Left ventricle myocardium inferior (tissue), 1 donor: ENCODE measurements at regions not wholly inside any gene's neighbourhood (a gene's known extent, or its start where the extent isn't known, plus 50 kb on each side); places are given as distances from the start of the nearest gene placed in this dataset.

Experiments
- DNase-seq: peaks from one replicate; pipeline ENCODE4 v3.0.0-alpha.2; 2020
- H3K27ac ChIP-seq: fragments of 200-600 bp; replicated peaks from 2 replicates; pipeline ENCODE4 v1.8.0; 2021
- H3K27me3 ChIP-seq: fragments of 200-600 bp; 2 replicates; pipeline ENCODE4 v1.8.0; 2021; ENCODE audit warnings: low read depth
- H3K36me3 ChIP-seq: fragments of 200-600 bp; 2 replicates; pipeline ENCODE4 v1.8.0; 2021
- H3K4me1 ChIP-seq: fragments of 200-600 bp; 2 replicates; pipeline ENCODE4 v1.8.0; 2021
- H3K4me3 ChIP-seq: fragments of 200-600 bp; 2 replicates; pipeline ENCODE4 v1.8.0; 2021; ENCODE audit warnings: mild to moderate bottlenecking, moderate library complexity
- H3K9me3 ChIP-seq: fragments of 200-600 bp; replicated peaks from 2 replicates; pipeline ENCODE4 v1.8.0; 2021
- intact Hi-C: fragments of 100-400 bp; cut with micrococcal nuclease; formaldehyde crosslinking; loops from one replicate; pipeline ENCODE4 v1.11.0; 2022
- TF ChIP-seq, protein P1 (sequence below): fragments of 200-600 bp; IDR thresholded peaks from 2 replicates; pipeline ENCODE4 v1.8.0; 2021; ENCODE audit warnings: antibody characterized with exemption, mild to moderate bottlenecking, borderline replicate concordance
- donor health status: DM: no; HTN: yes; CAD: no; lungs with severe emphysema.

DNA sequence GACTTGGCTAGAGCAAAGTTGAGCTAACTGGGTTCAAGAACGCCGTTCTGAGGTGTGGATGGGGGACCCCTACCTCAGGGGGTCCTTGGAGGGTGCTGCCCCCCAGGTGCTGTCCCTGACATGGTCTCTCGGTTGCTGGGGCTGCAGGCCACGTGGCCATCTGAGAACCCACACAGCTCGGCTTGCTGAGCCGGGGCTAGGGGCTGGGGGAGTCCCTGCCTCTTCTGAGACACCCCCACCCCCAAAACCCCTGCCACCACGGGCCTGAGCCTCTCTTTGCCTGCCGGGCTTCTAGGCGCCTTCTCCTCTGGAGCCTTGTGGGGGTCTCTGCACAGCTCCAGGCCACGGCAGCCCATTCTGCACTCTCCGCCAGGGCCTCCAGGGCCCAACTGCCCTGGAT lies 52.0 kb upstream of the LAMA1 start:
- intact Hi-C loops = no loop called here
- Histone ChIP-seq H3K27ac (no peak overlapping the region), H3K27me3 (peaks cover 7% of the 10 kb centered on the region), H3K36me3 (no peaks in the 10 kb centered on the region), H3K9me3 (no peaks in the 10 kb centered on the region), H3K4me1 (no peaks in the 10 kb centered on the region), H3K4me3 (no peak overlapping the region)
- TF ChIP-seq, protein P1, sequence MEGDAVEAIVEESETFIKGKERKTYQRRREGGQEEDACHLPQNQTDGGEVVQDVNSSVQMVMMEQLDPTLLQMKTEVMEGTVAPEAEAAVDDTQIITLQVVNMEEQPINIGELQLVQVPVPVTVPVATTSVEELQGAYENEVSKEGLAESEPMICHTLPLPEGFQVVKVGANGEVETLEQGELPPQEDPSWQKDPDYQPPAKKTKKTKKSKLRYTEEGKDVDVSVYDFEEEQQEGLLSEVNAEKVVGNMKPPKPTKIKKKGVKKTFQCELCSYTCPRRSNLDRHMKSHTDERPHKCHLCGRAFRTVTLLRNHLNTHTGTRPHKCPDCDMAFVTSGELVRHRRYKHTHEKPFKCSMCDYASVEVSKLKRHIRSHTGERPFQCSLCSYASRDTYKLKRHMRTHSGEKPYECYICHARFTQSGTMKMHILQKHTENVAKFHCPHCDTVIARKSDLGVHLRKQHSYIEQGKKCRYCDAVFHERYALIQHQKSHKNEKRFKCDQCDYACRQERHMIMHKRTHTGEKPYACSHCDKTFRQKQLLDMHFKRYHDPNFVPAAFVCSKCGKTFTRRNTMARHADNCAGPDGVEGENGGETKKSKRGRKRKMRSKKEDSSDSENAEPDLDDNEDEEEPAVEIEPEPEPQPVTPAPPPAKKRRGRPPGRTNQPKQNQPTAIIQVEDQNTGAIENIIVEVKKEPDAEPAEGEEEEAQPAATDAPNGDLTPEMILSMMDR = no peak
- DNase-seq = no peak

DNA sequence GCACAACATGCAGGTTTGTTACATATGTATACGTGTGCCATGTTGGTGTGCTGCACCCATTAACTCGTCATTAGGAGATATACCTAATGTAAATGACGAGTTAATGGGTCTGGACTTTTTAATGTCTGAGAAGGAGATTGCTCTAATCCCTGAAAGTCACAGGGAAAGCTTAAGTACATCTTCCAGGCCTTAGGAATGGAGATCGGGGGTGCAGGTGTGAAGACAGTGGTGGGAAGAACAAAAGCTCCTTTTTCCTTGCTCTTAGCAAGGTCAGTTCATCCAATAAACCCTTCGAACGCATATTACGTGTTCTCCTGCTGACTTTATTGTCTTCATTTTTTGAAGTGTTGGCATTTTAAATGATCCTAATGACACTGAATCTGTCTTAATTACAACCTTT lies 50.8 kb upstream of the LAMA1 start:
- TF ChIP-seq, protein P1 = no peak
- no peak for DNase-seq
- no peak overlapping the region for H3K4me3 ChIP-seq
- H3K27me3 ChIP-seq = peaks cover 7% of the 10 kb centered on the region
- no peaks in the 10 kb centered on the region for H3K36me3 ChIP-seq
- intact Hi-C loops = no loop called here
- H3K27ac ChIP-seq = no peak overlapping the region
- no peaks in the 10 kb centered on the region for H3K9me3 ChIP-seq
- no peaks in the 10 kb centered on the region for H3K4me1 ChIP-seq
